Left cardiac atrium (tissue), 4 donors: ENCODE measurements at regions not wholly inside any gene's neighbourhood (a gene's known extent, or its start where the extent isn't known, plus 50 kb on each side); places are given as distances from the start of the nearest gene placed in this dataset.
A peak's percentile ranks its signal among the peaks of the same experiment; 100 is the strongest.
"Not testable (repeated sequence)": the region's sequence is repeated elsewhere in the genome, so short reads cannot be mapped to it uniquely, and the experiment has no call there.

Source experiments
- ATAC-seq, 2 donors: fragments of 200-7000 bp; cut with Tn5 transposase; one replicate each; pipeline ENCODE4 v1.9.1; 2020; ENCODE audit warnings: mild to moderate bottlenecking in 2 of 2, moderate library complexity in 2 of 2
- DNase-seq: peaks from one replicate; pipeline ENCODE4 v3.0.0-alpha.2; 2020
- intact Hi-C, 2 donors: fragments of 100-400 bp; cut with DNase I; formaldehyde crosslinking; loops; one replicate each; pipeline versions ENCODE4 v1.14.1 to v1.15.1; 2022 to 2023
- donor health status: DM: no; HTN: yes; CAD: no.
- donor health status: DM: no; HTN: yes; CAD: no; lungs with severe emphysema.
- donor health status: DM: yes; HTN: yes; CAD: no.
- donor health status: Dilated cardiomyopathy.

DNA sequence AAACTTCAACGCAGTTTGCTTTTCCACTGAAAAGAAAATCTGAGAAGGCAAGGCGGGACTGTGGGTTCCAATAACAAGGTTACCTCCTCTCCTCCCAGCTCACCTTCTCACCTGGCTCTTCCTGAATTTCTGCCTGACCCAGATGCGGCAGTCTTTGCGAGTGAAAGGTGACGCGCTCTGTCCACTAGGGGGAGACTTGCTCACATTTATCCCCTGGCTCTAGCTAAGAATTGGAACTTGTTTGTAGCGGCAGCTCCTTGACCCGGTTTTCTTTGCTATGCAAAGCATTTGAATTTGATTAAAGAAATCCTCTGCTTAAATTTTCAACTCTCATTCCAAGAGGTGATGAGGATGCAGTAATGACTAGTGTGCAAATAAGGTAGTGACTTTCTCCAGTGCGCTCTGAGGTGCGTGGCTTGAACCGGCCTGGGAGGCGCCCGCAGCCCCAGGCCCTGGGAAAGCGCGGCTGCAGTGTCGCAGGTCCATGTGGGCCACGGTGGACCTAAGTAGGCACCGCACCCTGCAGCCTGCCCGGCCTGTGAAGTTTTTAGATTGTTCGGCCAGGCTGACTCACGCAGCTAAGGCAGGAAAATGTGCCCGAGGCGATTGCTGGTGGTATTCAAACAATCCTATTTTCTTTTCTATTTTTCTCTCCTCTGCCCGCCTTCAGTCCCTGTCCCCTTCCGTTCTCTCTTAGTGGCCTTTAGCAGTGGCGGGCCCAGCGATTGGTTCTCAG, 336.9 kb upstream of the NPSR1 start:
- DNase-seq, result peak; percentile 51
- peak; percentile 85 to 87 for ATAC-seq
- intact Hi-C loops, result loop anchor here (5.0 to 10.0 kb wide), 3 partner anchors 106 to 276 kb away; no protein-coding TSS in a partner anchor

DNA sequence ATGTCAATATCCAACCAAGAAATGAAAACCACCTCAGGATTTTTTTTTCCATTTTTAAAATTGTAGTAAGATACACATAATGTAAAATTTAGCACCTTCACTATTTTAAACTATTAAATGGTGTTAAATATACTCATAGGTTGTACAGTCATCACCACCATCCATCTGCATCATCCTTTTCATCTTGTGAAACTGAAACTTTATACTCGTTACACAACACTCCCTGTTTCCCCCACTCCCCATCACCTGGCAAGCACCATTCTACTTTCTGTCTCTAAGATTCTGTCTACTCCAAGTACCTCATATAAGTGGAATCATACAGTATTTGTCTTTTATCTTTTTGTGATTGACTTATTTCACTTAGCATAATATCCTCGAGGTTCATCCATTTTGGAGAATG, 335.2 kb upstream of the NPSR1 start:
- no peak for ATAC-seq
- no peak for DNase-seq
- intact Hi-C loops, result loop anchor here (5.0 to 10.0 kb wide), 3 partner anchors 104 to 274 kb away; no protein-coding TSS in a partner anchor

DNA sequence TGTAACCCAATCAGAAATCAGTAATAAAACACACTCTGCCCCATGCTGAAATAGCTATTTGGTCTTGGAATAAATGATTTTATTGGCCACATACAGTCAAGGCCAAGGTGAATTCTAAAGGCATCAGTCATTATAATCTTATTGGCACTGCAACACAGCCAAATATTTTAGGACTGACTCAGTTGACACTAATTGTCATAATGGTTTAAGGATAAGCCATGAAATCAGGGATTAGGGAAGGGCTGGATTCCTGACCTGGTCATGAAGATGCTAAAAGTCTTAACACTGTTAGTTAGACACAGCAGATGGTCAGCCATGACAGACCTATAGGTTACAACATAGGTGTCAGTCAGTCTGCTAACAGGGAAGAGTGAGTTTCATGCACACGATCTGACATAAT, 330.3 kb upstream of the NPSR1 start:
- DNase-seq (no peak), ATAC-seq (no peak)
- intact Hi-C loops, result loop anchor here in 1 of 2 donors (10.0 kb wide), 1 partner anchor 107 kb away; no protein-coding TSS in a partner anchor

DNA sequence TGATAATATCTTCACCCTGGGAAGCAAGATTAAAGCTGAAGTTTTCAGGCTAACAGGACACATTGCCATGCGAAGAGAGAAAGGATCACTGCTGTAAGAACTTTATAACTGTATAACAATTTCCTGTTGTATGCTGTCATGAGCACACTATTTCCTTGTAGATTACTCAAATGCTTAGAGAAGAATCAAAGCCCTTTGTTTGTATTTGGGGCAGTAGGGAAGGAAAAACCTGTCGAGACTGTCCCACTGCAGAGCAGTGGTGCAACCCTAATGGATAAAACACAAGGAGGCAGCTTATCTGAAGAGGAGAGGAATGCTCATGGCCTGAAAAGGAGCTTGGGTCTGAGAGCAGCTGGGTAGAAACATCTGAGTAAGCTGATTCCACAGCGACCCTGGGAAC, 327.7 kb upstream of the NPSR1 start:
- DNase-seq, result no peak
- no peak for ATAC-seq
- intact Hi-C loops, result no loop called here

DNA sequence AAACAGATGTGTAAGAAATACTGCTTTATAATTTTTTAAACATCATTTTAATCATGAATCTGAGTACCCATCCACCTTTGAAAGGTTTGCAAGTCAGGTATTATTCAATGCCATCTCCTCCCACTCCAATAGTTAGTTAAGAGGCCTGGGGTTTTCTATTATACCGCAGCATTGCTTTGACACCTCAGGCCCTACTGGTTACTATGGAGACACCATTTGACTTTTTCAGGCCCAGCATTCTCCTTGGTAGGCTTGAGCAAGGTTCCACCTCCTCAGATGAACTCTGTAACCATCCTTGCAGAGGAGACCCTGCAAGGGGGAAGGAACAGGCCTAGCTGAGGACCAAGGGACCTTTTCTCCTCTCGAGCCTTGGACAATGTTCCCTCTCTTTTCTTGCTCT, 326.9 kb upstream of the NPSR1 start:
- DNase-seq (no peak), ATAC-seq (no peak)
- intact Hi-C loops, result no loop called here

DNA sequence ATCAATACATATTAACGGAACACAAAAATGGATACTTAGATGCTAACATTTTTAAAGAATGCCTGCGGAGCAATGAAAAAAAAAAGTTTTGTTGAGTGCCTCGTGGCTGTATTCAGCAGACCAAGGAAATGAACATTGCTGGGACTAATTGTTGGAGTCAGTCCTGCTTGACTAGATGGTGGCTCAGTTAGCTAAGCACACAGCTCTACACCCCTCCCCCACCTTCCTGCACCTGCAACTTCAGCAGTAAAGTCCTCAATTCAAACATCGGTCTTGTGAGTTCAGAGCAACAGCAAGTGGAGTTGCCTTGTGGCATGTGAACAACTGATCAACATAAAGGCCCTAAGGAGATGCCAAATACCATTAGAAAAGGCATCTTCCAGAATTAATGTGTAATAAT, 326.0 kb upstream of the NPSR1 start:
- intact Hi-C loops, result no loop called here
- ATAC-seq, result no peak
- no peak for DNase-seq

DNA sequence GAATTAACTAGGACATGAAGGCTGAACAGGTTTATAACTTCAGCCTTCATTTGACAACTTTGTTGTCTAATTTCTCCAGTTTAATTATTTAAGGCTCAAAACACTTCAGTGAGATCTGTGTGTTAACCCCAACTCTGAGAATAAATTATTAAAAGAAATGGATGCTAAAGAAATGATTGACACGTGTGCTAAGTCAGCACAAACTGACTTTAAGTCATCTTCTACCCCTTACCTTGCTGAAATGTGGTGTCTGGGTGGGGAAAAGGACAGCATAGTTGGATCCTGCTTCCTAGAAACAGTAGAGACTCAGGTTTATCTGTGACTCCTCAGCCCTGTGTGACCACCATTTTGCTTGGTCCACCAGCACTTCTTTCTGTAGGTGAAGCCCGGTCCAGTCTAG, 324.8 kb upstream of the NPSR1 start:
- intact Hi-C loops, result no loop called here
- DNase-seq (no peak), ATAC-seq (no peak)

DNA sequence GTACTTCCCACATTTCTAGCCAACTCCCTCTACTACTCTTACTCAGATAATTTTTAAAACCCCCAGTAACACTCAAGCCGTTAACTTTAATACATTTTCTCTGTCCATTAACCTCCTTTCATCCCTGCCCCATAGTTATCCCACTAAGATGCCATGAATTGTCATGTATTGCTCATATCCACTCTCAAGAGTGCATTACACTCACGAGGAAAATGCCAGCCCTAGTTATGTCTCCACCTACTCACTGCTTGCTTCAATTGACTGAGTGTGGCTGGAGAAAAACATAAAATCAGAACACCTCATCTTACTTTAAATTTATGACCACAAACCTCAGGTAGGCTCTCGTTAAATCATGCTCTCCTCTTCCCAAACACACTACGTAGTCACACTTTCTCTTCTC, 324.1 kb upstream of the NPSR1 start:
- DNase-seq, result no peak
- intact Hi-C loops, result no loop called here
- ATAC-seq, result no peak

DNA sequence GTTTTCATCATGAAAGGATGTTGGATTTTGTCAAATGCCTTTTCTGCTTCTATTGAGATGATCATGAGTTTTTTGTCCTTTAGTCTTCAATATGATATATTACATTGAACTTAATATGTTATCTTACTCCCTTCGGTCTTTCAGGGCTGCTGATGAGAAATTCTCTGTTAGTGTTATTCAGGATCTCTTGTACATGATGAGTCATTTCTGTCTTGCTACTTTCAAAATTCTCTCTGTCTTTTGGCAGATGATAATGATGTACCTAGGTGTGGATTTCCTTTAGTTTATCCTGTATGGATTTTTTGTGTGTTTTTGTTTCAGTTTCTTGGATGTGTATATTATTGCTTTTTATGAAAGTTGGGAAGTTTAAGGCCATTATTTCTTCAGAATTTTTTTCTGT, 320.9 kb upstream of the NPSR1 start:
- intact Hi-C loops, result no loop called here
- DNase-seq (no peak), ATAC-seq (no peak)

DNA sequence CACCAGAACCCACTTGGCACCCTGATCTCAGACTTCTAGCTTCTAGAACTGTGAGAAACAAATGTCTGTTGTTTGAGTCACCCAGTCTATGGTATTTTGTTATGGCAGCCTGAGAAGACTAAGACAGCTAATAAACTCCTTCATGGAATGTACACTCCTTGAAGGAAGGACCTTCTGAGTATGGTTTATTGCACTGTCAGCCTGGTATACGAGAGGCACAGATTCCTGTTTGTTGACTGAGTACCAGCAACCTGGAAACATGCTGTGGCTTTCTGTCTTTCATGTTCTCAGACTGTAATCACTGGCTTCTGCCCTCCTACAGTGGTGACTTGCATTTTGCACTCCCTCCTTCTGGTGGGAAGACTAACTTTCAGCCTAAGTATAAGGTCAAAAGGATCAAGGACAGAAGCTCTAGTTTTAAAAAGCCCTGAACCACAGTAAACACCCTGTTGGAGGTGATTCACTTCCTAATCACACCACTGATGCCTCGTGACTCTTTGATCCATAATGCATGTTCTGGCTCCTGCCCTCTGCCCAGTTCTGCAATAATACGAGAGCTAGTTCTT, 319.0 kb upstream of the NPSR1 start:
- intact Hi-C loops, result no loop called here
- DNase-seq (no peak), ATAC-seq (no peak)

DNA sequence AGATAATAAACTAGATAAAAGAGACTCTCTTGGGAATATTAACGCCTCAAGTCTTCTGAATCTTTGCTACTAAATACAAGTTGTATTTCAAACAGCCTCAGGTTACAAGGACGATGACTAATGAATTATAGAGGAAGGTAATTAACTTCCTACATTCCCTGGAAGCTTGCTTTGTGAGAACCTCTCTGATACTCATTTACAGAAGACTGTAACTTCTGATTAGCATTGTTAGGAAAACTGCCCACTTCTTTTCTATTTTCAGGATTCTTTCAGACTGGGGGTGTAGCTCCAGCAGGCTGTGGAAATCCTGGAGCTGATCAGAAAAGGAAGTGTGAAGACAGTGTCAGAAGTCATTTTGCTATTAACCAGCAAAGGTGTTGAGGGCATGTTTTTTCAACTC, 316.7 kb upstream of the NPSR1 start:
- ATAC-seq (no peak), DNase-seq (no peak)
- intact Hi-C loops, result no loop called here

DNA sequence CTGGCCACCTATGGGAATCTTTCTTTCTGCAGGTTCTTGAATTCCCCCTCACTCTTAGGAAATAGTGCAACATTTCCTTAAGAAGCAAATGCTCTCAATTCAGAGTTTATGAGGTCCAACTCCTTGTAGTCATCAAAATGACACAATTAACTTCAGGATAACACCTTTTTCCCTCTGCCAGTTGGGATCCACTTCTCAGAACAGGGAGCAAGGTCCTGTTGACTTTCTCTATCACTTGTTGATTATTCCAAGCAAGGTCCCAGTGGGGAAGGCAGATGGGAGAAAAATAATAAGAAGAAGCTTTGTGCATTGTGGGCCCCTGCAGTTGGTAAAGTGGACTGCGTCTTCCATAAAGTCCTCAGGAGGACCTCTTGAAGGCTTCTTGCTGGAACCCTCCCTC, 315.6 kb upstream of the NPSR1 start:
- intact Hi-C loops, result no loop called here
- no peak for ATAC-seq
- no peak for DNase-seq

DNA sequence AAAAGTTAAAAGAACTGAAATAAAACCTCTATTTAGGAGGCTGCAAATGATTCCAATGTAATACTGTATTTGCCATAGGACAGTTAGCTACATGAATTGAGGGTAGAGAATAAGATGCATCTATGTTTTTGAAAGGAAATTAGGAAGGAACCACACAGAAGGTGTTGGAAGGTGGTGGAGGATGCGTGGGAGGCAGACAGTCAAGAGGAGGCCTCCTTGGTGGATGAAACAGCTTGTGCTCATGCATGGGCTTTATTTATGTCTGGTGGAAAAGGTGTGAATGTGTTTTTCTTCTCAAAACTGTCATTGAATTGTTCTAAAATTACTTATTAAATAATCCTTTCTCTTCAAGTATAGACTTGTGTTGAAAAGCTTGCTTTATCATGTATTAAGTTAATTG, 314.4 kb upstream of the NPSR1 start:
- DNase-seq (no peak), ATAC-seq (no peak)
- intact Hi-C loops, result no loop called here

DNA sequence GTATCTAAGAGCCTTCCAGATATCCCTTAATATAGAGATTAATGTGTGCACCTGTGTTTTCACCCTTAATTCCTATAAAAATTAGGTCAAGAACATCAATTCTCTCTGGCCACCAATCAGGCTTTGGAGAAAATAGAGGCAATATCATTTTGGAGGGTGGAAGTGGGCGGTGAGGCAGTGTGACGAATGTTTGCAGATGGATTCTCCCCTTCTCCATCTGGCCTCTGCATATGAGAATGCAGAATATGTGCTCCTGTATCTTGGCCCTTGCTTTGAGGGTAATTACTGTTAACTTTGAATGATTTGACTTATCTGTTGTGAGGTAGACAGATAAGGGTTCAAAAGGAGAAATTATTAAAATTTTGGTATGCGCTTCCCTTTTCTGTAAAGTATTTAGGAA, 304.0 kb upstream of the NPSR1 start:
- intact Hi-C loops, result no loop called here

DNA sequence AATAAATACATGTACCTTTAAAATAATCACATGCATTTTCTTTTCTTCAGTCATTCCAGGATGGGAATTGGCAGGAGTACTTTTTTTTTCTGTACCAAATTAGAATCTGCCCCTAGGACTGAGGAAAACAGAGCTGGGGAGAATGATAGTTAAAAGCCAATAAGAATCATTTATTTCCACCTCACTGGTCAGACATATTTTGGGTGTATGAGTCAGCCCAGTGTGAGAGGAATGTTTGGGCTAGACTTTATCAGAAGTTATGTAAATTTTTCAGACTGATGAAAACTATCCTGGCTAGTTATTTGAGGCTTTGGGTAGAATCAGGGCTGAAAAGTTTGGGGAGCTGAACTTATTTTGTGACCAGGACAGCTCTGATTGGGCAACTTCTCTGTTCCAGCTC, 303.1 kb upstream of the NPSR1 start:
- intact Hi-C loops, result no loop called here
- DNase-seq (no peak), ATAC-seq (peak; percentile 74 to 88)

More for the DNA sequence above, 304.0 kb upstream of the NPSR1 start:
- ATAC-seq, result no peak
- no peak for DNase-seq

DNA sequence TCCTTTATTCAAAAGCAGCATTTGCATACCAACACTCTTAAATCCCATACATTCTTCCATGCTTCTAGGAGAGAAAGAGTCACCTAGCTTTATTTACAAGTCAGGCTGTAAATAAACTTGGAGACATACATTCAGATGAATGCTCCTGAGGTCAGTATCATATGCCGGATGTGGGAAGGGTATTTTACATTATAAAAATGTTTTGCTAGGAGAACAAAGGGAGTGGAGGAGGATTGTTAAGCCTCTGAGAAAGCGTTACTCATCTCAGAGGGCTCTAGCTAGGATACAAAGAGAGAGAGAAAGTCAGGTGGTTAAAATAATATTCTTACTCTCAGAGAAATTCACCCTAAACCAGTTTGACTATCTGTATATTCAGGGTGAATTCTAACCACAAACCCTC, 300.9 kb upstream of the NPSR1 start:
- DNase-seq (no peak), ATAC-seq (no peak)
- intact Hi-C loops, result no loop called here

DNA sequence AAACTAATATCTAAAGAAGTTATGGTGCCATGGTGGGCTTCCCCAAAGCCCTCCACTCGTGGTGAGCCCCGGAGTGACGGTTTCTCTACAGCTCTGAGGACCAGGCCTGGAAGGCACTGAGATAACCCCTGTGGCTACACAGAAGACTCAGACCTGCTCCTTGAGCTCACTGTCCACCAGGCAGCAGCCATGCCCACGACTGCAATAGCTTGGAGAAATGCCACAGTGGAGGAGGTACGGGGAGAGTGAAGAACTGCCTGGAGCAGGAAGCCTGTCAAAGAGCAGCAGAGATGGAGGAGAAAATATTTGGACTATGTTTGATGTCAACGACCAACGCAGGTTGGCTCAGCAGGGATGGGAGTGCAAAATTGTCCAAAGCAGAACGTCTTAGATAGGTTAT, 300.1 kb upstream of the NPSR1 start:
- ATAC-seq (peak in 1 of 2 donors; percentile 54), DNase-seq (no peak)
- intact Hi-C loops, result no loop called here

DNA sequence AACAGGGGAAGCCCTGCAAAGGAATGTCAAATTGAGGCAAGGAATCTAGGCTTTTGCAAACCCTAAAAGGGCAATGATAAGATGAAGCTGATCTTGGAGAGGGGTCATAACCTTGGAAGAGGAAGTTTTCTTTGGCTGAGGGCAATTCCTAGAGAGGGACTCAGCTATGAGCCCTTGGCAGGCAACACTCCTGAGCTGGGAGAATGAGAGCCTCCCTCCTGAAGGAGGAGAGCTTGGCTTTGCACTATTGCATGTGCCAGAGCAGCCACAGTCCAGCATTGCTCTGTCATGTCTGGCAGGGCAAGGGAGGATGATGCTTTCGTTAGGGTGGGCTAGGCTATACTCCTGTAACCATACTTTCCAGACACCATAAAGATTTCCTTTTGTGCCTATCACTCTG, 299.4 kb upstream of the NPSR1 start:
- ATAC-seq, result peak in 1 of 2 donors; percentile 50
- intact Hi-C loops, result not testable (repeated sequence)

DNA sequence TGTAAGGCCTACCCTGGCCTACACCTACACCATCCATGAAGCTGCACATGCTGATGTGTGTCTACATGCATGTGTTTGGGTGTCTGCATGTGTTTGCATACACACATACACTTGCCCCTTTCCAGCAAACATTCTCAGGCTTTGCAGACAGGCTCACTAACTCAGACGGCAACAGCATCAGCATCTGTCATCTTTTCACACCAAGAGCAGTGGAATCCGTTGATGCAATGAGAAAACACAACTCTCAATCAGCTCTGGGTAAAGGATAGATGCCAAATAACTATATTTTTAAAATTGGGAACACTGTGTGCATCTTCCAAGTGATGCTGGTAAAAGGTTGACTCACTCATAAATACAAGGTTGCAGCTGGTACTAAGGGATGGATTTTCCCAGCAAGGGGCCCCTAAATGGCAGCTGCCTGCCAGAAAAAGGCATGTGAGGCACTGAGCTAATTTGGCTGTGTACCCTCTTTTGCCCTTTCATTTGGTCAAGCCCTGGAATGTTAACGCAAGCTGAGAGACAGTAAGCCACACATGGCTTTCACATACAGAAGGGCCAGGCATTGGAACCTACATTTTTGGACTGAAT, 296.3 kb upstream of the NPSR1 start:
- no peak for DNase-seq
- no peak for ATAC-seq
- intact Hi-C loops, result no loop called here

More for the DNA sequence above, 299.4 kb upstream of the NPSR1 start:
- not testable (repeated sequence) for DNase-seq

DNA sequence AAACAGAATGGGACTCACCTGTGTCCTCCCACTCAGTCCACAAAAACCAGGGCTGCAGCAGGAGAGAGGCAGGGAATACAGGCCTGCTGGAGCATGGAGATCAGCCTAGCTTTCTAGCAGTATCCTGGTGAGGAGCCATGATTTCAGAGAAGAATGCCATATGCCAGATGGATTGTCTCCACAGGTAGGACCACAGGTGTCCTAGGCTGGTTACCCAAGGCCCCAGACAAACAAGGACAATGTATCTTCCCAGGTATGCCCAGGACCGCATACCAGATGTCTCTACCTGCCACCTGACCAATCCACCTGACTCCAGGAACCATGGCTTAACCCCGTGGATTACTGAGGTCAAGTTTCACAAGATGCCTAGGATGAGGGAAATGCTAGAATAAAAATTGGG, 295.4 kb upstream of the NPSR1 start:
- ATAC-seq (no peak), DNase-seq (no peak)
- intact Hi-C loops, result no loop called here

DNA sequence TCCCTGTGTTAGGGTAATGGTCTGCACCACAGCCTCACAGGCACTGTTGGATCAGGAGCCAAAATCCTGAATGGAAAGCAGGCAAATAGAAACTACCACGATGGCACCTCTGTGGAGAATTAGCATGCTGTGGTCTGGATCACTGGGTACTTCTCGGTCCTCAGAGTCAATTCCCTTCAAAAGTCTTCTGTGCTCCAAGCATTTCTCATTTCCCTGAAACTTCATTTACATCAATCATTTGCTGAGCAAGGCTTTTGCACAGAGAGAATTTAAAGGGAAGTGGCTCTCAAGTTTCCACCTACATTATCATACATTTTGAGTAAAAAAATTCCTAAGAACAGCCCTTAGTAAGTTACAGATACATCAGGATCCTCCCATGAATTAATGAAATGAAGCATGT, 293.9 kb upstream of the NPSR1 start:
- intact Hi-C loops, result no loop called here
- DNase-seq (no peak), ATAC-seq (no peak)
